ENCODE measurements at regions not wholly inside any gene's neighbourhood (a gene's known extent, or its start where the extent isn't known, plus 50 kb on each side); places are given as distances from the start of the nearest gene placed in this dataset.
"Not testable (repeated sequence)": the region's sequence is repeated elsewhere in the genome, so short reads cannot be mapped to it uniquely, and the experiment has no call there.

DNA sequence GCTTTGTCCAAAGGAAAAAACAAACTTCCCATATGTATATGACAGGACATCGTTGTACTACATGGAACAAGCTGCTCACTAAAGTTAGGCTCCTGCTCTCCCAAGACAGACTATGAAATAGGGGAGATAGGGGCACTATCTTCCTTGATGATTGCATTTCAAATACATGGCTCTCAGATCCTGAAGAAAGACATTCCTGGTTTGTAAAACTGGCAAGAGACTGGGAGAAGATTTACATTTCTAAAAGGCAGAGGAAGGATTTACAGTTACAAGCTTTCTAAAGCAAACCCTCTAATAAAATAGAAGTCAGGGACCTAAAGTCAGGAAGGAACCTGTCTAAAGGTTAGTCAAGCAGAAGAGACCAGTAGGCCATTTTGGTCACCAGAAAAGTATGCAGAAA is 103.7 kb downstream of the SLC17A6 start:
- DNase-seq: no peak

DNA sequence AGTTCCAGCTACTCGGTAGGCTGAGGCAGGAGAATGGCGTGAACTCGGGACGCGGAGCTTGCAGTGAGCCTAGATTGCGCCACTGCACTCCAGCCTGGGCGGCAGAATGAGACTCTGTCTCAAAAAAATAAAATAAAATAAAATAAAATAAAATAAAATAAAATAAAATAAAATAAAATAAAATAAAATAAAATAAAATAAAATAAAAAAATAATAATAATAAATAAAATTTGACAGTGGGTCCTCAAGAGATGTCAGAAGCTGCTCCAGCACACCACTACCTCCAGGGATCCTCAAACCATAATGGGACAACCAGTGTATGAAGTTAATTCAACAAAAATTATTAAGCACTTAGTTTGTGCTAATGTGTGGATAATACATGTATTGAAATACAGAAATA is 97.4 kb downstream of the SLC17A6 start:
- not testable (repeated sequence) for DNase-seq

DNA sequence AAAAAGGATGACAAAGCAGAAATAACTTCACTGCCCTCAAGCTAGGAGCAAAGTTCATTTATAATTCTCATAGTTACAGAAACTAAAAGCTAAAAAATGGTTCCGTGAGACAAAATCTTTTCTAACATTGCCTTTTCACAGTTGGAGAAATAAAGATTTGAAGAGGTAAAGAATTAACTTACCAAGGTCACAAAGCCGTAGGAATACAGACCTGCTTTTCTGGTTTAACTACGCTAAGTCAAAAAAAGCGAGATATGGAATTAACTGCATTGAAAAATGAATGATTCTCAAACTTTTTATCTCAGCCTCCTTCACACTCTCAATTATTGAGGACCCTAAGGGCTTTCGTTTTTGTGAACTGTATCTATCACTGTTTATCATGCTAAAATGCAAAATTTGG is 95.3 kb downstream of the SLC17A6 start:
- DNase-seq: no peak

DNA sequence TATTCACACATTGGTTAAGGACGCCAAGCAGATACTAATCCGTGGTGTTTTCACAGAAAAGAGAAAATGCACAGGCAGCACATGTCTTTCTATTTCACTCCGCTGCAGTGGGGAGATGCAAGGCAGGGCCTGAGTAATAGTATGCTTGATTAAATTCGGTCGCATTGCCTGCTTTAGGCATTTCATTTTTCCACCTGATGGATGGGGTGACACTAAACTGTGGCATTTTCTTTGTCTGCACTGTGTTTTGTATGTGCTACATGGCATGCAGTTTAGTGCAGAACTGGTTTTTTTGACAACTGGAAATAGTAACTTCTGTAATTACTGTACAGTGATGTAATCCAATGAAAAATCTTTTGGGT is 94.9 kb downstream of the SLC17A6 start:
- no peak for DNase-seq

DNA sequence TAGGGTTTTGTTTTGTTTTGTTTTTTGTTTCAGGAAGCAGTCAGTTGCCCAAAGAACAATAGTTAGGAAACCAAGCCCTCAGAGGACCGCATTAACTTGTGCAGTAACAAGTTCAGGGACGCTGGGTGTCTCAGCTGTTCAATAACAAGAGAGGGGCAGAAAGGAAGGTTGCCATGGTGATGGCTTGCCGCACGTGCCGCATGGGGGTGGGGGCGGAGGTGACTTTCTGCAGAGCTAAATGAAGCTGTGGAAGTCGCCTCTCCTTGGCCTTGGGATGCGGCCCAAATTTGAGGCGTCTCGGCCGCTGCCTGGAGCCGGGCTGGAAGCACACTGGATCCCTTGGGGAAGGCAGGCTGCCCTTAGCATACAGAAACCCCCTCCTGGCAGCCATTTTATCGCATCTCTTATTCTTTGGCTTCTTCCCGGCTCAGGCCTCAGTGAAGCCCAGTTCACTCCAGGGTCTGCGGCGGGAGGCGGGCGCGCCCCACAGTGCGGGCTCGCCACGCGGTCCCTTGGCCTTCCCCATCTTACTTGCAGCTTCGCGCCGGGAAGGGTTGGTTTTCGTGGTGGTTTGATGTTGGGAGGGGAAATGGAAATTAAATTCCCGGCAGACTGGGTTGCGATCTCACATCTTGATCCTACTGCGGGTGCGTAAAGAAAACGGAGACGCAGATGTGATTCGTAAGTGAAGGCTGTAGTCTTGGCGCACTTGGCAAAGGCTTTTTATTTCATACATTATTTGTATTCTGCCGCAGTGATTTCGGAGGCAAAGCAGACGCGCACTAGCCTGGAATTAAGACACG is 94.3 kb downstream of the SLC17A6 start:
- DNase-seq: no peak

DNA sequence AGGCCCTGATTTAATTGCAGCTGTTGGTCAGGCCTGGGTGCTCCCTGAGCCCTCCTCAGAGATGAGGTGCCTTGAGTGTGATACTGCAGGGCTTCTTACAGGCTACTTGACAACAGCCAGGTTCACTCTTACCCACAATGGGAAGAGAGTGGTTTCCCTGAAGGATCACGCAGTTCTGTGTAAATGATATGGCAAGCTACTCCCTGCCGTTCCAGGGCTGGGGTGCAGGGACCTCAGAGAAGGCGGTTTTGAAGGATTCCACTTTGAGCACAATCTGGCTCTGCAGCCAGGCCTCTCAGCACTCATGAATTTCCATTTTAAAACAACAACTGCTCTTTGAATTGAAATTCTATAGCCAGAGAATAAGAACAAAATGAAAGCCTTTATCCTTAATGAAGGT is 92.9 kb downstream of the SLC17A6 start:
- no peak for DNase-seq

DNA sequence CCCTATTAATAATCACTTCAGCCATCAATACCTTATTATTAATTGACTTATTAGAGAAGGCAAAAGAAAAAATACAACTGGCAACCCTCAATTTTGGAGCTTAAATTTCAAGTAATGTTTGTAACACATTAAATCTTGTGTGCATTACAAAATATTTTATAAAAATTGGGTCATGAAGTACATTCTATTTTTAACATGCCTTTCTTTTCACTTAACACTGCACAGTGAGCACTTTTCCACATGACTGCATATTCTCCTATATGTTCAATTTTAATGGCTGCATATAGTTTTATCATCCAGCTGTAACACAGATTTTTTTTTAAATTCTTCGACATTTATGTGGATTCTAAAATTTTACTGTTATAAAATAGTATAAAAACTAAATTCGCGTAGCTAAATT is 92.5 kb downstream of the SLC17A6 start:
- DNase-seq: no peak

DNA sequence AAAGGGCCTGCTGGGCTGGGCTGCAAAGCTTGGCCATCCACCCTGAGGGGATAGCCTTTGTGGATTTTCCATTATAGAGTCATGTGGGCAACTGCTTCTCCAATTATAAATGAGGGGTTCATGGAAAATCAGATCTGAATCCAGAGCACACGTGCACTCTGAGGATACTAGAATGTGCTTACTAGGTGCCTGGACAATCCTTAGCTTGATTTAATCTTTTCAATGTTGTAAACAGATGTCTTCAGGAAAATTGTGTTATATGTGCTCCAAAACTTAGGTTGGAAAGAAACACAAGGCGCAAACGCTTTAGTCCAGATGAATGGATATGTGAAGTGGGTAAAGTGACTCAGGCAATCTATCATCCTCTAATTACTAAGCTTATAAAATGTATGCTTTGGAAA is 92.0 kb downstream of the SLC17A6 start:
- no peak for DNase-seq

Data from suppressor macrophage (primary cell).